Coronary artery (tissue), 2 donors: ENCODE measurements at regions not wholly inside any gene's neighbourhood (a gene's known extent, or its start where the extent isn't known, plus 50 kb on each side); places are given as distances from the start of the nearest gene placed in this dataset.

Source experiments
- DNase-seq: peaks from one replicate; pipeline ENCODE4 v3.0.0-alpha.2; 2017; ENCODE audit warnings: low spot score
- H3K27ac ChIP-seq, 2 donors: fragments of 200-600 bp; sonication (generic); one replicate each; pipeline ENCODE4 v1.5.1; 2016 to 2019
- H3K4me3 ChIP-seq: fragments of 200-600 bp; sonication (generic); 2 replicates; pipeline ENCODE4 v1.5.1; 2016; ENCODE audit warnings: mild to moderate bottlenecking, moderate library complexity
- CTCF ChIP-seq: fragments of 200-600 bp; sonication (generic); IDR thresholded peaks from one replicate; pipeline ENCODE4 v1.5.1; 2019; ENCODE audit warnings: antibody characterized with exemption

- Histone ChIP-seq H3K27ac (peak overlapping the region in 1 of 2 donors; percentile 42), H3K4me3 (no peak overlapping the region)
- no peak for TF ChIP-seq CTCF
- DNase-seq: no peak
These were observed 157.0 kb upstream of the RND3 start for GRCh38 chr2:150644298-150645067.

- H3K27ac ChIP-seq: no peak overlapping the region
- no peak for DNase-seq
- TF ChIP-seq CTCF: no peak
- H3K4me3 ChIP-seq: no peak overlapping the region
These were observed 155.8 kb upstream of the RND3 start for GRCh38 chr2:150643114-150643725.

- Histone ChIP-seq H3K4me3 (peak overlapping the region; percentile 13), H3K27ac (peak overlapping the region in 1 of 2 donors; percentile 33)
- DNase-seq: no peak
- TF ChIP-seq CTCF: no peak
These were observed 152.6 kb upstream of the RND3 start for GRCh38 chr2:150640039-150640438.

GRCh38 chr2:150639383-150639782, 151.9 kb upstream of the RND3 start:
- no peak overlapping the region for H3K27ac ChIP-seq
- H3K4me3 ChIP-seq: no peak overlapping the region
- no peak for DNase-seq
- TF ChIP-seq CTCF: no peak

- H3K4me3 ChIP-seq: no peak overlapping the region
- no peak overlapping the region for H3K27ac ChIP-seq
- DNase-seq: no peak
- no peak for TF ChIP-seq CTCF
These were observed 143.9 kb upstream of the RND3 start for GRCh38 chr2:150631236-150631821.

- TF ChIP-seq CTCF: no peak
- no peak for DNase-seq
- H3K4me3 ChIP-seq: no peak overlapping the region
- H3K27ac ChIP-seq: no peak overlapping the region
These were observed 143.2 kb upstream of the RND3 start for GRCh38 chr2:150630587-150631235.
